ENCODE measurements at regions not wholly inside any gene's neighbourhood (a gene's known extent, or its start where the extent isn't known, plus 50 kb on each side); places are given as distances from the start of the nearest gene placed in this dataset.

DNA sequence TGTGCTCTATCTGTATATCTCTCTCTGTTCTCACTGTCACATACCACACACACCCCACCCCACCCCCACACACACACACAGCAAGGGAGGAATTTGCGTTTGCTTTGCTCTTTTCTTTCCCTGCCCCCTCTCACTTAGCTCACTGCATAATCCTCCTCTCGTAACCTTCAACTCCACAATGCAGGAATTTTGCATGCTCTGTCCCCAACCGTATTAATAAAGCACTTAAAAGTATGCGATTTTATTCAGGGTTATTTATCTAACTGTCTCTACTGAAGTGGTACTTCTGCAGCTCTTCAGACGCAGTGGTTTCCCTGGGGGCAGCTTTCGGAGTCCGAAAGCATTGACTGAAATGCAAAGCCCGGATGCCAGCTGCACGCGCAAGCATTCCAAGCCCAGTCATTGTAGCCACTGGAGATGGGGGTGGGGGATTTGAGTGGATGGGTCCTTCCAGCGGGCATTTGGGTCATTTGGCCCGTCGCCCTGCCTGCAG is 105.4 kb upstream of the RBFOX1 start:
- TF ChIP-seq CTCF (IDR thresholded peaks at IDR 0.05; ENCODE audit: insufficient read depth, low read length, missing control alignments), result no peak
- no peak for DNase-seq (ENCODE audit: low read depth, low spot score)
- CTCF ChIA-PET, result no interaction called here
- no peak overlapping the region for H3K4me3 ChIP-seq (ENCODE audit: low read depth, low read length)
- POLR2A ChIA-PET, result no interaction called here

- POLR2A ChIA-PET, result no interaction called here
- no peak for DNase-seq (ENCODE audit: low read depth, low spot score)
- CTCF ChIA-PET, result no interaction called here
- H3K4me3 ChIP-seq (ENCODE audit: low read depth, low read length), result no peak overlapping the region
- no peak for TF ChIP-seq CTCF (IDR thresholded peaks at IDR 0.05; ENCODE audit: insufficient read depth, low read length, missing control alignments)
Observed at GRCh38 chr16:7221157-7221556, 111.5 kb upstream of the RBFOX1 start.

GRCh38 chr16:7218936-7219335 is 113.7 kb upstream of the RBFOX1 start:
- no peak for TF ChIP-seq CTCF (IDR thresholded peaks at IDR 0.05; ENCODE audit: insufficient read depth, low read length, missing control alignments)

GRCh38 chr16:7217797-7218196 is 114.8 kb upstream of the RBFOX1 start:
- ChIA-PET POLR2A (no interaction called here), CTCF (no interaction called here)
- DNase-seq (ENCODE audit: low read depth, low spot score), result no peak
- no peak for TF ChIP-seq CTCF (IDR thresholded peaks at IDR 0.05; ENCODE audit: insufficient read depth, low read length, missing control alignments)
- H3K4me3 ChIP-seq (ENCODE audit: low read depth, low read length), result no peak overlapping the region

More at GRCh38 chr16:7218936-7219335, 113.7 kb upstream of the RBFOX1 start:
- POLR2A ChIA-PET, result no interaction called here
- no peak overlapping the region for H3K4me3 ChIP-seq (ENCODE audit: low read depth, low read length)
- no peak for DNase-seq (ENCODE audit: low read depth, low spot score)
- CTCF ChIA-PET, result no interaction called here

DNA sequence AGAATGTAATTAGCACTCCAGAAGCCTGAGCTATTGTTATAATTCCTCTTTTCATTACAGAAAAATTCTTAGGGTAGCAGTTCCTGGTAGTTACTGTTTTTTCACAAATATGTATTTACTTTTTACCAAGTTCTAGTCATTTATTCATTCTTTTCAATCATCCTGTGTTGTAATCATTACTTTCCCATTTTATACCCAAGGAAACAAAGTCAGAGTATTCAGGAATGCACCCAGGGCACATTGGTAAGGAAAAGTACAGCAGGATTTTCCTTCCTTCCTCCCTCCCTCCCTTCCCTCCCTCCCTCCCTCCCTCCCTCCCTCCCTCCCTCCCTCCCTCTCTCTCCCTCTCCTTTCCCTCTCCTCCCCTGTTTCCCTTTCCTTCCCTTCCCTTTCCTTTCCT is 115.9 kb upstream of the RBFOX1 start:
- no peak for DNase-seq (ENCODE audit: low read depth, low spot score)
- ChIA-PET CTCF (no interaction called here), POLR2A (no interaction called here)
- no peak overlapping the region for H3K4me3 ChIP-seq (ENCODE audit: low read depth, low read length)
- no peak for TF ChIP-seq CTCF (IDR thresholded peaks at IDR 0.05; ENCODE audit: insufficient read depth, low read length, missing control alignments)

- DNase-seq (ENCODE audit: low read depth, low spot score), result no peak
- CTCF ChIA-PET, result no interaction called here
- no peak for TF ChIP-seq CTCF (IDR thresholded peaks at IDR 0.05; ENCODE audit: insufficient read depth, low read length, missing control alignments)
- POLR2A ChIA-PET, result no interaction called here
- no peak overlapping the region for H3K4me3 ChIP-seq (ENCODE audit: low read depth, low read length)
Observed at GRCh38 chr16:7211781-7212180, 120.9 kb upstream of the RBFOX1 start.

All from AG04449 (cell line).